NCI-H1694 treated with DMSO at 0.1 percent for 48 hours (cell line): ENCODE measurements at regions not wholly inside any gene's neighbourhood (a gene's known extent, or its start where the extent isn't known, plus 50 kb on each side); places are given as distances from the start of the nearest gene placed in this dataset.

Experiments used
- DNase-seq: peaks from one replicate; lab custom pipeline; 2025; lab: John Stamatoyannopoulos, UW

GRCh38 chr12:13764748-13765147 is 216.7 kb downstream of the GRIN2B start:
- DNase-seq, result no peak

GRCh38 chr12:13749389-13749788 is 232.0 kb downstream of the GRIN2B start:
- DNase-seq, result no peak

- peak; percentile 35 for DNase-seq
These were observed 236.1 kb downstream of the GRIN2B start for GRCh38 chr12:13745111-13745860.

- DNase-seq, result peak; percentile 44
These were observed 236.8 kb downstream of the GRIN2B start for GRCh38 chr12:13744561-13744960.

GRCh38 chr12:13740149-13740545 is 241.3 kb downstream of the GRIN2B start:
- no peak for DNase-seq

- DNase-seq, result no peak
These were observed 245.7 kb downstream of the GRIN2B start for GRCh38 chr12:13735734-13736133.

GRCh38 chr12:13734584-13735152 is 246.7 kb downstream of the GRIN2B start:
- DNase-seq, result no peak

- DNase-seq, result no peak
These were observed 253.7 kb downstream of the GRIN2B start for GRCh38 chr12:13727707-13728195.

- no peak for DNase-seq
These were observed 256.4 kb downstream of the GRIN2B start for GRCh38 chr12:13725049-13725448.

- DNase-seq, result no peak
These were observed 257.3 kb downstream of the GRIN2B start for GRCh38 chr12:13724136-13724535.

- no peak for DNase-seq
These were observed 261.4 kb downstream of the GRIN2B start for GRCh38 chr12:13719986-13720385.

GRCh38 chr12:13718271-13718670 is 263.1 kb downstream of the GRIN2B start:
- DNase-seq, result no peak

- DNase-seq, result no peak
These were observed 265.3 kb downstream of the GRIN2B start for GRCh38 chr12:13716119-13716518.

- DNase-seq, result no peak
These were observed 267.6 kb downstream of the GRIN2B start for GRCh38 chr12:13713556-13714410.

- DNase-seq, result no peak
These were observed 273.6 kb downstream of the GRIN2B start for GRCh38 chr12:13707829-13708228.

GRCh38 chr12:13702381-13702780 is 279.0 kb downstream of the GRIN2B start:
- DNase-seq, result no peak

- DNase-seq, result no peak
These were observed 279.9 kb downstream of the GRIN2B start for GRCh38 chr12:13701502-13701901.

- DNase-seq, result no peak
These were observed 283.4 kb downstream of the GRIN2B start for GRCh38 chr12:13697973-13698372.

GRCh38 chr12:13695781-13696180 is 285.6 kb downstream of the GRIN2B start:
- DNase-seq, result no peak

GRCh38 chr12:13692332-13692731 is 289.1 kb downstream of the GRIN2B start:
- DNase-seq, result no peak

- no peak for DNase-seq
These were observed 289.8 kb downstream of the GRIN2B start for GRCh38 chr12:13691598-13691997.

GRCh38 chr12:13687633-13688032 is 293.8 kb downstream of the GRIN2B start:
- no peak for DNase-seq

- DNase-seq, result no peak
These were observed 295.1 kb downstream of the GRIN2B start for GRCh38 chr12:13686260-13686659.
